IMR-90 (cell line): ENCODE measurements at regions not wholly inside any gene's neighbourhood (a gene's known extent, or its start where the extent isn't known, plus 50 kb on each side); places are given as distances from the start of the nearest gene placed in this dataset.

Experiments
- ATAC-seq: fragments of 200-7000 bp; cut with Tn5 transposase; 2 replicates; pipeline ENCODE4 v1.9.1; 2020; ENCODE audit warnings: low read depth, mild to moderate bottlenecking, moderate library complexity
- BruUV-seq: library from RNA; stranded (reverse); fragments of 400-500 nt; replicated peaks from 2 replicates; lab custom pipeline; 2021; lab: Mats Ljungman, UMichigan
- CTCF ChIA-PET: fragments of 300-600 bp; formaldehyde crosslinking; extraction: SDS; loops from one replicate; lab custom pipeline; 2021; ENCODE audit warnings: antibody characterized with exemption; lab: Yijun Ruan, JAX
- POLR2A ChIA-PET: fragments of 300-600 bp; sonication (Branson Sonifier 250); formaldehyde crosslinking; loops from one replicate; lab custom pipeline; 2022; ENCODE audit warnings: antibody characterized with exemption; ENCODE audit not compliant: unreplicated experiment; lab: Charles Lee
- DNase-seq: peaks from one replicate; pipeline ENCODE4 v3.0.0; 2013
- H2AFZ ChIP-seq: replicated peaks from 2 replicates; pipeline ENCODE3; 2013; ENCODE audit warnings: low read length, mild to moderate bottlenecking; ENCODE audit not compliant: poor library complexity
- H2AK5ac ChIP-seq: 2 replicates; pipeline ENCODE4 v1.6.1; 2013; ENCODE audit warnings: low read depth, low read length, inconsistent platforms
- H2AK9ac ChIP-seq: replicated peaks from 2 replicates; pipeline ENCODE3; 2013; ENCODE audit warnings: mild to moderate bottlenecking, low read depth, low read length, moderate library complexity; ENCODE audit not compliant: poor library complexity
- H2BK120ac ChIP-seq: 2 replicates; pipeline ENCODE4 v1.6.1; 2013; ENCODE audit warnings: low read depth, low read length, inconsistent platforms
- H2BK15ac ChIP-seq: 3 replicates; pipeline ENCODE4 v1.6.1; 2013; ENCODE audit warnings: low read depth, low read length, inconsistent platforms
- H2BK20ac ChIP-seq: 2 replicates; pipeline ENCODE4 v1.6.1; 2013; ENCODE audit warnings: low read depth, mild to moderate bottlenecking, inconsistent platforms, low read length, moderate library complexity
- H2BK5ac ChIP-seq: 2 replicates; pipeline ENCODE4 v1.6.1; 2013; ENCODE audit warnings: mild to moderate bottlenecking, low read depth, low read length, inconsistent platforms; ENCODE audit not compliant: poor library complexity, severe bottlenecking
- H3K14ac ChIP-seq: replicated peaks from 2 replicates; pipeline ENCODE4 v1.6.1; 2013; ENCODE audit warnings: low read depth, low read length, inconsistent platforms
- H3K18ac ChIP-seq: 2 replicates; pipeline ENCODE4 v1.6.1; 2013; ENCODE audit warnings: low read depth, low read length, control low read depth
- H3K23ac ChIP-seq: 2 replicates; pipeline ENCODE4 v1.6.1; 2013; ENCODE audit warnings: low read depth, low read length, inconsistent platforms
- H3K27ac ChIP-seq: 2 replicates; pipeline ENCODE4 v1.5.1; 2013; ENCODE audit warnings: mild to moderate bottlenecking, control low read depth, low read length; ENCODE audit not compliant: insufficient read depth
- H3K27me3 ChIP-seq: 2 replicates; pipeline ENCODE4 v1.6.1; 2013; ENCODE audit warnings: low read length; ENCODE audit not compliant: control insufficient read depth, insufficient read depth
- H3K36me3 ChIP-seq: 2 replicates; pipeline ENCODE4 v1.6.1; 2013; ENCODE audit warnings: low read length, mixed read lengths; ENCODE audit not compliant: control insufficient read depth, insufficient read depth
- H3K4ac ChIP-seq: 2 replicates; pipeline ENCODE4 v1.6.1; 2013; ENCODE audit warnings: low read depth, low read length, inconsistent platforms
- H3K4me1 ChIP-seq: 2 replicates; pipeline ENCODE4 v1.6.1; 2013; ENCODE audit warnings: low read length, mixed read lengths; ENCODE audit not compliant: control insufficient read depth, insufficient read depth
- H3K4me2 ChIP-seq: 2 replicates; pipeline ENCODE4 v1.6.1; 2013; ENCODE audit warnings: low read depth, mild to moderate bottlenecking, control low read depth, low read length, moderate library complexity
- H3K4me3 ChIP-seq: 2 replicates; pipeline ENCODE4 v1.5.1; 2013; ENCODE audit warnings: low read depth, mild to moderate bottlenecking, control low read depth, low read length, moderate library complexity; ENCODE audit not compliant: insufficient read depth
- H3K56ac ChIP-seq: 2 replicates; pipeline ENCODE4 v1.6.1; 2013; ENCODE audit warnings: low read length, inconsistent platforms; ENCODE audit not compliant: insufficient read depth; ENCODE audit errors: extremely low read depth
- H3K79me1 ChIP-seq, 2 experiments: 2 replicates each; pipeline ENCODE4 v1.6.1; 2013; ENCODE audit warnings: low read length in 2 of 2, inconsistent platforms in 1 of 2, low read depth in 1 of 2
- H3K9ac ChIP-seq: 2 replicates; pipeline ENCODE4 v1.6.1; 2013; ENCODE audit warnings: low read depth, low read length, control low read depth
- H3K9me1 ChIP-seq: 2 replicates; pipeline ENCODE4 v1.6.1; 2013; ENCODE audit warnings: low read length, inconsistent platforms; ENCODE audit not compliant: insufficient read depth
- H3K9me3 ChIP-seq: 2 replicates; pipeline ENCODE4 v1.6.1; 2013; ENCODE audit warnings: low read length; ENCODE audit not compliant: control insufficient read depth, insufficient read depth
- H4K20me1 ChIP-seq: 2 replicates; pipeline ENCODE4 v1.6.1; 2013; ENCODE audit warnings: low read length, inconsistent platforms; ENCODE audit not compliant: insufficient read depth
- H4K5ac ChIP-seq: 2 replicates; pipeline ENCODE4 v1.6.1; 2013; ENCODE audit warnings: mild to moderate bottlenecking, low read depth, low read length, control low read depth
- H4K8ac ChIP-seq, 2 experiments: 2 replicates each; pipeline ENCODE4 v1.6.1; 2013; ENCODE audit warnings: low read depth in 2 of 2, low read length in 2 of 2, control low read depth in 1 of 2, inconsistent platforms in 1 of 2
- H4K91ac ChIP-seq: 2 replicates; pipeline ENCODE4 v1.6.1; 2013; ENCODE audit warnings: low read depth, low read length, inconsistent platforms; ENCODE audit not compliant: insufficient read depth
- CEBPB ChIP-seq: IDR thresholded peaks from 2 replicates; pipeline ENCODE4 v1.6.1; 2012; ENCODE audit warnings: low read depth, low read length, improper control_type of control experiment
- CHD1 ChIP-seq: IDR thresholded peaks from 2 replicates; pipeline ENCODE4 v1.6.1; 2012; ENCODE audit warnings: low read depth, low read length, improper control_type of control experiment
- CTCF ChIP-seq: conservative IDR thresholded peaks from 2 replicates; pipeline ENCODE4 v1.5.1; 2012; ENCODE audit warnings: mild to moderate bottlenecking, low read depth, low read length, improper control_type of control experiment
- ELK1 ChIP-seq: fragments of 150-350 bp; IDR thresholded peaks from 2 replicates; pipeline ENCODE4 v1.6.1; 2016; ENCODE audit warnings: low read depth, mild to moderate bottlenecking, low read length, moderate library complexity, borderline replicate concordance
- FOS ChIP-seq: fragments of 150-350 bp; IDR thresholded peaks from 2 replicates; pipeline ENCODE4 v1.6.1; 2016; ENCODE audit warnings: low read depth, low read length
- MAZ ChIP-seq: IDR thresholded peaks from 2 replicates; pipeline ENCODE4 v1.6.1; 2012; ENCODE audit warnings: low read depth, mild to moderate bottlenecking, low read length, improper control_type of control experiment, moderate library complexity, borderline replicate concordance
- RAD21 ChIP-seq: IDR thresholded peaks from 2 replicates; pipeline ENCODE4 v1.6.1; 2012; ENCODE audit warnings: low read length, improper control_type of control experiment
- RCOR1 ChIP-seq: IDR thresholded peaks from 2 replicates; pipeline ENCODE4 v1.6.1; 2012; ENCODE audit warnings: mild to moderate bottlenecking, low read length, improper control_type of control experiment; ENCODE audit not compliant: insufficient replicate concordance
- WGBS, 2 experiments: methylation state at CpG; one replicate each; pipeline versions ENCODE4 v1.1.5 to v1.1.7; 2013; ENCODE audit warnings: missing lambda C conversion rate in 2 of 2; ENCODE audit not compliant: insufficient read length in 1 of 2; ENCODE audit errors: extremely low coverage in 2 of 2; 5-methylcytosine and 5-hydroxymethylcytosine counted together
- dilution Hi-C: fragments of 300-500 bp; cut with HindIII; formaldehyde crosslinking; loops from one replicate; pipeline ENCODE4 v1.14.3; 2018; ENCODE audit warnings: low sequenced_read_pairs; ENCODE audit not compliant: unreplicated experiment
- in situ Hi-C: fragments of 300-500 bp; cut with MboI; formaldehyde crosslinking; loops from 3 replicates; pipeline ENCODE4 v1.14.3; 2019; ENCODE audit warnings: low sequenced_read_pairs, inconsistent platforms, mixed read lengths
- intact Hi-C: fragments of 100-400 bp; cut with micrococcal nuclease; formaldehyde crosslinking; loops from 2 replicates; pipeline ENCODE4 v1.10.0; 2022
- TF ChIP-seq, protein P1 (sequence below): fragments of 150-350 bp; IDR thresholded peaks from 2 replicates; pipeline ENCODE4 v1.6.1; 2017; ENCODE audit warnings: mild to moderate bottlenecking, antibody characterized with exemption, low read length, low read depth

GRCh38 chr17:79368521-79368920 is 242.3 kb downstream of the RBFOX3 start:
- 50% methylated on average over 1 of the region's 9 CpGs; no CpG with 5 or more reads in 1 of the 2 experiments for WGBS, 2 experiments
- ATAC-seq, result no peak
- Histone ChIP-seq H2BK5ac (no peak overlapping the region), H2BK120ac (no peak overlapping the region), H4K5ac (no peak overlapping the region), H3K79me1 (no peaks in the 10 kb centered on the region), H4K91ac (no peak overlapping the region), H3K9me3 (no peaks in the 10 kb centered on the region), H3K4ac (no peak overlapping the region), H2BK15ac (no peak overlapping the region), H4K20me1 (no peaks in the 10 kb centered on the region), H2BK20ac (no peak overlapping the region), H2AK9ac (no peak overlapping the region), H3K4me3 (no peak overlapping the region), H2AK5ac (no peak overlapping the region), H3K27me3 (peaks cover 15% of the 10 kb centered on the region), H3K4me1 (no peaks in the 10 kb centered on the region), H3K36me3 (no peaks in the 10 kb centered on the region), H3K56ac (no peak overlapping the region), H3K23ac (no peak overlapping the region), H3K27ac (no peak overlapping the region), H3K4me2 (no peak overlapping the region), H3K18ac (no peak overlapping the region), H4K8ac (no peak overlapping the region), H3K9me1 (no peaks in the 10 kb centered on the region), H3K9ac (no peak overlapping the region), H2AFZ (no peak overlapping the region), H3K14ac (no peak overlapping the region)
- in situ Hi-C loops, result no loop called here
- intact Hi-C loops, result no loop called here
- no peak for DNase-seq
- no peak for TF ChIP-seq RCOR1
- TF ChIP-seq FOS, result no peak
- no peak for TF ChIP-seq CTCF
- TF ChIP-seq CEBPB, result no peak
- TF ChIP-seq RAD21, result no peak
- no peak for TF ChIP-seq MAZ
- TF ChIP-seq, protein P1, sequence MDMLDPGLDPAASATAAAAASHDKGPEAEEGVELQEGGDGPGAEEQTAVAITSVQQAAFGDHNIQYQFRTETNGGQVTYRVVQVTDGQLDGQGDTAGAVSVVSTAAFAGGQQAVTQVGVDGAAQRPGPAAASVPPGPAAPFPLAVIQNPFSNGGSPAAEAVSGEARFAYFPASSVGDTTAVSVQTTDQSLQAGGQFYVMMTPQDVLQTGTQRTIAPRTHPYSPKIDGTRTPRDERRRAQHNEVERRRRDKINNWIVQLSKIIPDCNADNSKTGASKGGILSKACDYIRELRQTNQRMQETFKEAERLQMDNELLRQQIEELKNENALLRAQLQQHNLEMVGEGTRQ, result no peak
- no peak for TF ChIP-seq CHD1
- TF ChIP-seq ELK1, result no peak
- dilution Hi-C loops, result no loop called here
- no TSS peak for BruUV-seq
- CTCF ChIA-PET, result no interaction called here
- POLR2A ChIA-PET, result no interaction called here
